ENCODE measurements at regions not wholly inside any gene's neighbourhood (a gene's known extent, or its start where the extent isn't known, plus 50 kb on each side); places are given as distances from the start of the nearest gene placed in this dataset.

GRCh38 chr12:65695113-65695865 lies 129.0 kb upstream of the HMGA2 start:
- Histone ChIP-seq H3K27ac (no peak overlapping the region), H3K4me1 (peaks cover 0 to 7% (median 5%) of the 10 kb centered on the region in 3 donors), H3K36me3 (no peaks in the 10 kb centered on the region), H3K9me3 (no peaks in the 10 kb centered on the region), H3K4me3 (no peak overlapping the region), H3K27me3 (no peaks in the 10 kb centered on the region)
- 31 to 42% methylated on average over 3 to 4 of the region's 4 CpGs for WGBS, 2 donors
- intact Hi-C loops (cut with DNase I) = loop anchor here (10.0 kb wide), 1 partner anchor 140 kb away; no protein-coding TSS in a partner anchor
- no peak for DNase-seq
- TF ChIP-seq POLR2A (IDR thresholded peaks at IDR 0.05) (no peak), CTCF (IDR thresholded peaks at IDR 0.05) (no peak)

- no peak for TF ChIP-seq CTCF (IDR thresholded peaks at IDR 0.05)
- no peak for TF ChIP-seq POLR2A (IDR thresholded peaks at IDR 0.05)
- no peak for DNase-seq
These were observed 128.1 kb upstream of the HMGA2 start for GRCh38 chr12:65696227-65696626.

GRCh38 chr12:65699251-65699650 lies 125.0 kb upstream of the HMGA2 start:
- Histone ChIP-seq H3K27ac (no peak overlapping the region), H3K4me3 (no peak overlapping the region), H3K27me3 (no peaks in the 10 kb centered on the region), H3K36me3 (no peaks in the 10 kb centered on the region), H3K9me3 (no peaks in the 10 kb centered on the region), H3K4me1 (peaks cover 0 to 7% (median 5%) of the 10 kb centered on the region in 3 donors)
- TF ChIP-seq POLR2A (IDR thresholded peaks at IDR 0.05) (no peak), CTCF (IDR thresholded peaks at IDR 0.05) (peak in 1 of 6 experiments; percentile 9)
- intact Hi-C loops (cut with DNase I) = loop anchor here (10.0 kb wide), 1 partner anchor 144 kb away; no protein-coding TSS in a partner anchor
- DNase-seq = no peak
- WGBS, 2 donors = 67 to 75% methylated on average over 2 of the region's 2 CpGs

More at GRCh38 chr12:65696227-65696626, 128.1 kb upstream of the HMGA2 start:
- Histone ChIP-seq H3K4me1 (peaks cover 0 to 7% (median 5%) of the 10 kb centered on the region in 3 donors), H3K4me3 (no peak overlapping the region), H3K36me3 (no peaks in the 10 kb centered on the region), H3K27ac (no peak overlapping the region), H3K27me3 (no peaks in the 10 kb centered on the region), H3K9me3 (no peaks in the 10 kb centered on the region)
- intact Hi-C loops (cut with DNase I) = loop anchor here (10.0 kb wide), 1 partner anchor 141 kb away; no protein-coding TSS in a partner anchor

GRCh38 chr12:65703176-65703575 lies 121.1 kb upstream of the HMGA2 start:
- WGBS, 2 donors = 92 to 94% methylated on average over 5 of the region's 5 CpGs
- H3K27ac ChIP-seq = no peak overlapping the region
- DNase-seq = no peak
- intact Hi-C loops (cut with DNase I) = no loop called here
- H3K4me1 ChIP-seq = no peaks in the 10 kb centered on the region
- TF ChIP-seq POLR2A (IDR thresholded peaks at IDR 0.05) (no peak), CTCF (IDR thresholded peaks at IDR 0.05) (no peak)
- peaks cover 0 to 20% (median 14%) of the 10 kb centered on the region in 3 donors for H3K9me3 ChIP-seq
- no peak overlapping the region for H3K4me3 ChIP-seq
- no peaks in the 10 kb centered on the region for H3K27me3 ChIP-seq
- no peaks in the 10 kb centered on the region for H3K36me3 ChIP-seq

GRCh38 chr12:65705380-65705876 lies 118.9 kb upstream of the HMGA2 start:
- WGBS, 2 donors = 86 to 98% methylated on average over 2 of the region's 2 CpGs
- no peak for DNase-seq
- TF ChIP-seq CTCF (IDR thresholded peaks at IDR 0.05) (no peak), POLR2A (IDR thresholded peaks at IDR 0.05) (no peak)
- no peaks in the 10 kb centered on the region for H3K36me3 ChIP-seq
- peaks cover 0 to 6% (median 0%) of the 10 kb centered on the region in 4 donors for H3K27me3 ChIP-seq
- H3K4me1 ChIP-seq = no peaks in the 10 kb centered on the region
- intact Hi-C loops (cut with DNase I) = no loop called here
- no peak overlapping the region for H3K27ac ChIP-seq
- H3K9me3 ChIP-seq = peaks cover 0 to 20% (median 14%) of the 10 kb centered on the region in 3 donors
- no peak overlapping the region for H3K4me3 ChIP-seq
